HCT116 (cell line): ENCODE measurements at regions not wholly inside any gene's neighbourhood (a gene's known extent, or its start where the extent isn't known, plus 50 kb on each side); places are given as distances from the start of the nearest gene placed in this dataset.

Experiments used
- ATAC-seq: fragments of 200-7000 bp; cut with Tn5 transposase; 2 replicates; pipeline ENCODE4 v1.9.1; 2020; ENCODE audit warnings: mild to moderate bottlenecking, moderate library complexity
- BruUV-seq: library from RNA; stranded (reverse); fragments of 400-500 nt; replicated peaks from 2 replicates; lab custom pipeline; 2021; lab: Mats Ljungman, UMichigan
- CTCF ChIA-PET: fragments of 300-600 bp; sonication (Branson Sonifier 250); formaldehyde crosslinking; loops from one replicate; lab custom pipeline; 2021; ENCODE audit warnings: antibody characterized with exemption; lab: Charles Lee
- POLR2A ChIA-PET: fragments of 300-600, 350-600 bp; sonication (Branson Sonifier 250); formaldehyde crosslinking; loops from one replicate; lab custom pipeline; 2021; ENCODE audit warnings: antibody characterized with exemption; lab: Charles Lee
- RAD21 ChIA-PET, 2 experiments: fragments of 300-600 bp; sonication (Branson Sonifier 250); formaldehyde crosslinking; loops; one replicate each; lab custom pipeline; 2023; ENCODE audit warnings: low total read pairs in 2 of 2; ENCODE audit not compliant: uncharacterized antibody in 2 of 2, unreplicated experiment in 2 of 2, low non-redundant PET in 1 of 2; lab: Charles Lee
- DNase-seq: peaks from one replicate; pipeline ENCODE4 v3.0.0-alpha.2; 2010; ENCODE audit warnings: low read depth, low spot score
- H2AFZ ChIP-seq: fragments of 200-600 bp; shearing (Covaris generic), sonication (generic); 2 replicates; pipeline ENCODE4 v1.6.1; 2017; ENCODE audit warnings: low read depth, mixed run types, mixed read lengths, antibody characterized with exemption, low read length; ENCODE audit not compliant: poor library complexity, severe bottlenecking
- H3K27ac ChIP-seq: 2 replicates; pipeline ENCODE4 v1.5.1; 2012; ENCODE audit warnings: low read depth, low read length
- H3K27me3 ChIP-seq: fragments of 200-600 bp; sonication (generic); 2 replicates; pipeline ENCODE4 v1.6.1; 2016; ENCODE audit warnings: mixed run types, low read length, mixed read lengths; ENCODE audit not compliant: insufficient read depth
- H3K36me3 ChIP-seq, 2 experiments: fragments of 200-500 bp in 1 of 2; fragments of 200-600 bp in 1 of 2; sonication (Bioruptor generic) in 1 of 2; sonication (generic) in 1 of 2; 2 replicates each; pipeline versions ENCODE4 v1.5.1 to v1.6.1; 2014 to 2016; ENCODE audit warnings: low read length in 2 of 2, inconsistent platforms in 1 of 2, mixed read lengths in 1 of 2, mixed run types in 1 of 2; ENCODE audit not compliant: insufficient read depth in 2 of 2, control insufficient read depth in 1 of 2
- H3K4me1 ChIP-seq, 2 experiments: fragments of 200-600 bp in 1 of 2; sonication (generic) in 1 of 2; 2 replicates each; pipeline versions ENCODE4 v1.5.1 to v1.6.1; 2012 to 2017; ENCODE audit warnings: low read length in 2 of 2, inconsistent platforms in 1 of 2, mild to moderate bottlenecking in 1 of 2, mixed read lengths in 1 of 2, mixed run types in 1 of 2, moderate library complexity in 1 of 2; ENCODE audit not compliant: insufficient read depth in 2 of 2, control insufficient read depth in 1 of 2
- H3K4me2 ChIP-seq: fragments of 200-600 bp; sonication (generic); 2 replicates; pipeline ENCODE4 v1.6.1; 2017; ENCODE audit warnings: mixed run types, low read length, mixed read lengths
- H3K4me3 ChIP-seq, 2 experiments: fragments of 200-600 bp in 1 of 2; sonication (generic) in 1 of 2; replicated peaks in 1 of 2; 2 replicates each; pipeline ENCODE4 v1.5.1; 2011 to 2016; ENCODE audit warnings: low read length in 2 of 2, control low read depth in 1 of 2, low read depth in 1 of 2, mild to moderate bottlenecking in 1 of 2, mixed read lengths in 1 of 2, mixed run types in 1 of 2
- H3K79me2 ChIP-seq: fragments of 200-600 bp; sonication (generic); 2 replicates; pipeline ENCODE4 v1.6.1; 2017; ENCODE audit warnings: mild to moderate bottlenecking, mixed run types, low read length, moderate library complexity, mixed read lengths; ENCODE audit not compliant: insufficient read depth
- H3K9ac ChIP-seq: fragments of 200-600 bp; sonication (generic); 2 replicates; pipeline ENCODE4 v1.6.1; 2016; ENCODE audit warnings: low read length, mixed read lengths
- H3K9me2 ChIP-seq: fragments of 200-600 bp; sonication (generic), shearing (Covaris generic); 2 replicates; pipeline ENCODE4 v1.6.1; 2017; ENCODE audit warnings: mixed run types, mild to moderate bottlenecking, moderate library complexity; ENCODE audit not compliant: insufficient read depth
- H3K9me3 ChIP-seq, 2 experiments: fragments of 200-500 bp in 1 of 2; fragments of 200-600 bp in 1 of 2; sonication (Bioruptor generic) in 1 of 2; sonication (generic) in 1 of 2; 2 replicates each; pipeline ENCODE4 v1.6.1; 2014 to 2017; ENCODE audit warnings: low read length in 2 of 2, mixed read lengths in 2 of 2, inconsistent platforms in 1 of 2, low read depth in 1 of 2, mild to moderate bottlenecking in 1 of 2, mixed run types in 1 of 2, moderate library complexity in 1 of 2; ENCODE audit not compliant: control insufficient read depth in 1 of 2, insufficient read depth in 1 of 2
- H4K20me1 ChIP-seq: fragments of 200-600 bp; sonication (generic), shearing (Covaris generic); 2 replicates; pipeline ENCODE4 v1.6.1; 2017; ENCODE audit warnings: mixed run types, mild to moderate bottlenecking, moderate library complexity; ENCODE audit not compliant: insufficient read depth
- CBX3 ChIP-seq: IDR thresholded peaks from 2 replicates; pipeline ENCODE4 v1.6.1; 2012; ENCODE audit warnings: low read depth
- CEBPB ChIP-seq: IDR thresholded peaks from 2 replicates; pipeline ENCODE4 v1.6.1; 2012; ENCODE audit warnings: low read depth
- ELF1 ChIP-seq: IDR thresholded peaks from 2 replicates; pipeline ENCODE4 v1.6.1; 2012; ENCODE audit warnings: low read depth, borderline replicate concordance
- EZH2 ChIP-seq: fragments of 200-600 bp; sonication (generic); IDR thresholded peaks from 2 replicates; pipeline ENCODE4 v1.6.1; 2017; ENCODE audit warnings: antibody characterized with exemption, mixed run types
- EZH2phosphoT487 ChIP-seq: fragments of 200-600 bp; IDR thresholded peaks from 2 replicates; pipeline ENCODE4 v1.6.1; 2018; ENCODE audit warnings: antibody characterized with exemption, borderline replicate concordance
- POLR2AphosphoS5 ChIP-seq: IDR thresholded peaks from 2 replicates; pipeline ENCODE4 v1.6.1; 2011; ENCODE audit warnings: mild to moderate bottlenecking, low read depth, low read length, moderate library complexity
- SIN3A ChIP-seq: IDR thresholded peaks from 2 replicates; pipeline ENCODE4 v1.6.1; 2012; ENCODE audit warnings: low read depth
- TCF7L2 ChIP-seq: IDR thresholded peaks from 2 replicates; pipeline ENCODE4 v1.7.0; 2011; ENCODE audit warnings: borderline replicate concordance, inconsistent platforms; ENCODE audit not compliant: insufficient read depth, insufficient read length; ENCODE audit errors: extremely low read depth
- YY1 ChIP-seq: IDR thresholded peaks from 2 replicates; pipeline ENCODE4 v1.6.1; 2011; ENCODE audit warnings: low read length, low read depth, moderate library complexity, mild to moderate bottlenecking; ENCODE audit not compliant: insufficient replicate concordance; ENCODE audit errors: extremely low read depth
- ZBTB33 ChIP-seq: IDR thresholded peaks from 2 replicates; pipeline ENCODE4 v1.6.1; 2011; ENCODE audit warnings: mild to moderate bottlenecking, low read length, moderate library complexity; ENCODE audit not compliant: insufficient replicate concordance; ENCODE audit errors: extremely low read depth
- ZFX ChIP-seq: fragments of 450-650 bp; IDR thresholded peaks from 2 replicates; pipeline ENCODE4 v1.6.1; 2017
- ZNF274 ChIP-seq: fragments of 200-500 bp; sonication (Bioruptor generic); IDR thresholded peaks from 2 replicates; pipeline ENCODE4 v1.6.1; 2014; ENCODE audit warnings: mild to moderate bottlenecking, low read depth, low read length, inconsistent platforms
- intact Hi-C: fragments of 100-400 bp; cut with micrococcal nuclease; formaldehyde crosslinking; loops from 2 replicates; pipeline ENCODE4 v1.10.0; 2022

GRCh38 chr1:168848051-168848450, 119.0 kb upstream of the DPT start:
- RAD21 ChIA-PET, result no interaction called here

DNA sequence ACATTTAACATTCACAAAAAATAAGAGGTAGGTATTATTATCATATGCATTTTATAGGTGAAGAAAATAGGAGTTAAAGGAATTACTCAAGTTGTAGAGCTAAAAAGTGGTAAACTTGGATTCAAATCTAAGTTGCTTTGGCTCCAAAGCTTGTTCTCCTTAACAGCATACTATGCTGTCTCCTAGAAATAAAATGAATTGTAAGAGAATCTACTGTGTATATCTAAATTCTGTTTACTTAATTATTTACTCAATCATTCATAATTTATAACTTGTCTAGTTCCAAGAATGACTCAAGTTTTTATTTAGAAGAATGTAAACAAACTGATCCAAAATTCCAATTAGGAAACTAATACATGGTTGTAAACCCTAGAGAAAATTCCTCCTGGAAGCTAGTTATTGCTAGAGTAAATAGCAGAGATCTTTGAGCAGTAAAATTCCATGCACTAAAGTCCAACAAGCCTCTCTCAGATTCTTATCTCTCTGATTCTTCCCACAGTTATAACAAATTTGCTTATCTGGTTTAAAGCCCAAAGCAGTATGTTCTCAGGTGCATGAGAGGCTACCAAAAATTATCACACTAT, 132.5 kb upstream of the DPT start:
- Histone ChIP-seq H3K4me2 (no peak overlapping the region), H3K9me2 (no peaks in the 10 kb centered on the region), H3K4me3 (no peak overlapping the region), H4K20me1 (no peaks in the 10 kb centered on the region)
- TF ChIP-seq CBX3 (no peak), TCF7L2 (no peak), ELF1 (no peak), ZFX (no peak), POLR2AphosphoS5 (no peak), CEBPB (no peak), ZNF274 (no peak), SIN3A (no peak), EZH2phosphoT487 (no peak), YY1 (no peak), ZBTB33 (no peak)
- TF ChIP-seq, all 23 proteins: peak for 0
- H3K9ac ChIP-seq, result no peak overlapping the region
- H2AFZ ChIP-seq, result no peak overlapping the region
- ChIA-PET RAD21 (no interaction called here), CTCF (no interaction called here), POLR2A (no interaction called here)
- DNase-seq, result no peak
- H3K9me3 ChIP-seq, result no peaks in the 10 kb centered on the region
- intact Hi-C loops, result no loop called here
- no peak for ATAC-seq
- no peaks in the 10 kb centered on the region for H3K79me2 ChIP-seq
- no peaks in the 10 kb centered on the region for H3K27me3 ChIP-seq
- no peaks in the 10 kb centered on the region for H3K36me3 ChIP-seq
- H3K27ac ChIP-seq, result no peak overlapping the region
- BruUV-seq, result no TSS peak
- no peaks in the 10 kb centered on the region for H3K4me1 ChIP-seq

More at GRCh38 chr1:168848051-168848450, 119.0 kb upstream of the DPT start:
- TF ChIP-seq ZFX (no peak), SIN3A (no peak), EZH2 (no peak), EZH2phosphoT487 (no peak), CEBPB (no peak), POLR2AphosphoS5 (no peak)
- H3K27me3 ChIP-seq, result no peaks in the 10 kb centered on the region
- H3K4me3 ChIP-seq, result no peak overlapping the region
- H3K79me2 ChIP-seq, result no peaks in the 10 kb centered on the region
- BruUV-seq, result no TSS peak
- intact Hi-C loops, result no loop called here
- no peak overlapping the region for H3K9ac ChIP-seq
- H3K9me3 ChIP-seq, result no peaks in the 10 kb centered on the region
- H3K4me1 ChIP-seq, result no peaks in the 10 kb centered on the region
- POLR2A ChIA-PET, result no interaction called here
- no peak overlapping the region for H2AFZ ChIP-seq
- H3K9me2 ChIP-seq, result no peaks in the 10 kb centered on the region
- no peak overlapping the region for H3K4me2 ChIP-seq
- ATAC-seq, result no peak
- no peak overlapping the region for H3K27ac ChIP-seq
- no peaks in the 10 kb centered on the region for H3K36me3 ChIP-seq
- no peak for DNase-seq
- CTCF ChIA-PET, result no interaction called here
- no peaks in the 10 kb centered on the region for H4K20me1 ChIP-seq
